ENCODE measurements at regions not wholly inside any gene's neighbourhood (a gene's known extent, or its start where the extent isn't known, plus 50 kb on each side); places are given as distances from the start of the nearest gene placed in this dataset.

- no peak overlapping the region for H3K4me3 ChIP-seq (ENCODE audit: low read depth, low read length)
- no peak for DNase-seq (ENCODE audit: low read depth)
- no peak for TF ChIP-seq CTCF (IDR thresholded peaks at IDR 0.05; ENCODE audit: insufficient read depth, low read depth, low read length)
Observed at GRCh38 chr2:238553159-238553558, 126.4 kb downstream of the ASB1 start.

GRCh38 chr2:238554468-238555315 lies 128.0 kb downstream of the ASB1 start:
- H3K4me3 ChIP-seq (ENCODE audit: low read depth, low read length): no peak overlapping the region
- DNase-seq (ENCODE audit: low read depth): no peak
- TF ChIP-seq CTCF (IDR thresholded peaks at IDR 0.05; ENCODE audit: insufficient read depth, low read depth, low read length): no peak

DNA sequence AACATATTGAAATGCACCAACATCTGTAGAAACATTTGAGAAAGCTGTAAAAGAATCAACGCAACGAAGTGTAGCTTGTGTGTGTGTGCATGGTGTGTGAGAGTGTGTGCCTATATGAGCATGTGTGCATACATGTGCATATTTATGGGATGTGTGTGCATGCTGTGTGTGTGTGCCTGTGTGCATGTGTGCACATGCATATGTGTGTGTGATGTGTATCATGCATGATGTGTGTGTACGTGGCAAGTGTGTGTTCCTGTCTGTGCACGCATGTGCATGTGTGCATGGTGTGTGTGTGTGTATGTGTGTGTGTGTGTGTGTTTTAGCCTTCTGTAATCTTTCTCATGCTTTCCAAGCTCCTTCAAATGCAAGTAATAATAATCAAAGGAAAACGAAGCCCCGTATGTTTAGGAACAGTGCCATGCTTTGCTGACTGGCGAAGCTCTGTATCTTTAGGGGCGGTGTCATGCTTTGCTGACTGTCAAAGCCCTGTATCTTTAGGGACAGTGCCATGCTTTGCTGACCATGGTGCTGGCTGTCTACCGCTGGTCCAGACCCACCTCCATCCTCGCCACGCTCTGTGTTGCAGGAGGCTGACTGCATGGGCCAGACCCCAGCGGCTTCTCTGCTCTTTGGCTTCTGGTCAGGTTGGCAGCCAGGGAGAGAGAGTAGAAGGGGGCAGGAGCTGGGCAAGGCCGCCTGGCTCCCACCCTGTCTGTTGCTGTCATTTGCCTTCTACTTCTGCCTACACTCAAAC lies 129.2 kb downstream of the ASB1 start:
- H3K4me3 ChIP-seq (ENCODE audit: low read depth, low read length): no peak overlapping the region
- no peak for DNase-seq (ENCODE audit: low read depth)
- TF ChIP-seq CTCF (IDR thresholded peaks at IDR 0.05; ENCODE audit: insufficient read depth, low read depth, low read length): no peak

DNA sequence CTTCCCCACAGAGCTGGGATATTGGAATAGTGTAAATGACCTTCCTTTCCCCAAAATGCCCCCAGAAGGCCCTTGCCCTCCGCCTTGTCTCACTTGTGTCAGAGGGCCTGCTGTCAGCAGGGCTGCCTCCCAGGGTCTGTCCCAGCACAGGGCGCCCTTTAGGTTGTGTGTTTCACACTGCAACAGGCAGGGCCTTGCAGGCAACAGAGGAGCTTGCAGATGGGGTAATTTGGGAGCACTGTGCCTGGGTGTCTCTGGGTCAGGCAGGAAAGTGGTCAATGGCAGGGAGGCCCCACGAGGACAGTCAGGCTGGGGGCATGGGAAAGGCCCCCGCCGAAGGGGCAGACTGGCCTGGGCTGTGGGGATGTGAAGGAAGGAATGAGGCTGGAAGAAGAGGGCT lies 130.7 kb downstream of the ASB1 start:
- TF ChIP-seq CTCF (IDR thresholded peaks at IDR 0.05; ENCODE audit: insufficient read depth, low read depth, low read length): no peak
- DNase-seq (ENCODE audit: low read depth): no peak
- no peak overlapping the region for H3K4me3 ChIP-seq (ENCODE audit: low read depth, low read length)

DNA sequence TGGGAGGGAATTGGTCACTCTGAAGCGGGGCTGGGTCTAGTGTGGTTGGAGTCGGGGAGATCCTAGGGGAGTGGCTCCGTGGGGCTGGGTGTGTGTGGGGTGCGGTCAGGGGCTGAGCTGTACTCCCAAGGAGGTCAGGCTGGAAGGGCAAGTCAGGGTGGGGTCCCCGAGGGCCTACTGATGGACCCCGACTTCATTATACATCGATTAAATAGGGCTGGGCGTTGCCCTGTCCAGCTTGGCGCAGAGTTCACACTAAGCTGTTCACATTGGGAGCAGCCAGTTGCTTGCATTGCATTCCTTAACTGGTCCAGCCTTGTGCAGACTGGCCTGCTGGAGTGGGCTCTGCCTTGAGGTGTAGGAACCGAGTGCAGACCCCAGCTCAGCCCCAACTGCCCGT lies 131.2 kb downstream of the ASB1 start:
- TF ChIP-seq CTCF (IDR thresholded peaks at IDR 0.05; ENCODE audit: insufficient read depth, low read depth, low read length): no peak
- no peak overlapping the region for H3K4me3 ChIP-seq (ENCODE audit: low read depth, low read length)
- DNase-seq (ENCODE audit: low read depth): no peak

DNA sequence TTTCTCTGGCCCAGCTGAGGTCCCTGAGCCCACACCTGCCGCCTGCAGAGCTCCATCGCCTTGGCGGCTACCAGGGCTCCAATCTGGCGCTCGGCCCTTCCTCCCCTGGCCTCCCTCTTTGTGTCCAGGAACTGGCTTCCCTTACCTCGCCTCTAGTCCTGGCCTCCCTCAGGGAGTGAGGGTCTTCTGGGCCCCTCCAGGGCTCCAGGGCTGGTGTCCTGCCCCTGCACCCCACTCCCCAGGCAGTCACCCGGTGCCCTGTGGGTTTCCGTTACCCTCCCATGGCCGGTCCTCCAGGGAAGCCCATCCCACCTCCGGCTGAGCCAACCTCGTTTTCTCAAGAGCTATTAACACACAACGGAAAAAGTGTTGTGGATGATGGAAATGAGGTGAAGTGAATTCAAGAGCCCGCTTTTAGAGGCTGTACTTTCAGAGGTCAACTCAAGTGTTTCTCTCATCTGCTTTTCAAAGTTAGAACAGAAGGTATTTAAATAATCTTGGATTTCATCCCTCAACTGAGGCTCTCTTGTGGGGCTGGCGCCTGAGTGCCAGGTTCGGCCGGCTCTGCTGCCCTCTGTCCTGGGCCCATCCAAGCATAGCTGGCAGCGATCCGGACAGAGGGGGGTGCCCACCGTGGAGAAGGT lies 131.9 kb downstream of the ASB1 start:
- DNase-seq (ENCODE audit: low read depth): no peak
- H3K4me3 ChIP-seq (ENCODE audit: low read depth, low read length): no peak overlapping the region

More for the DNA sequence above, 131.9 kb downstream of the ASB1 start:
- no peak for TF ChIP-seq CTCF (IDR thresholded peaks at IDR 0.05; ENCODE audit: insufficient read depth, low read depth, low read length)

All from fibroblast of villous mesenchyme (primary cell).